MV-4-11 (cell line): ENCODE measurements at regions not wholly inside any gene's neighbourhood (a gene's known extent, or its start where the extent isn't known, plus 50 kb on each side); places are given as distances from the start of the nearest gene placed in this dataset.
A peak's percentile ranks its signal among the peaks of the same experiment; 100 is the strongest.

Experiments
- DNase-seq: peaks from one replicate; lab custom pipeline; 2025; lab: John Stamatoyannopoulos, UW

DNA sequence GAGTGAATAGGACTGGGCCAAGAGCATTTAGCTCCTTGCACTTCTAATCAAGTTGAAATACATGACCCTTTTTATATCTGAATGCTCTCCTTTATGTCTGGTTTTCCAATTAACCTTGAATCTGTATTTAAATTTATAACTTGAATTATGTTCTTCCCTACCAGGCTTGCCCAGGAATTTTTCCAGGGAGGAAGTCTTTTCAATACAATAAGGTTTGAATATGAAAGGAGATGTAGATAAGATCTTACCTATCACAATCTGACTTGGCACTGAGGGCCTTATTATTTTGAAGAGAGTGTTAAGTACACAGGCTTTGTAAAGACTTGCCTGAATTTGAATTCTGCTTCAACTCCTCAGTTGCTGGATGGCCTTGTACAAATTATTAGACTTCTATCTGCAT lies 555.7 kb downstream of the PCDH7 start:
- DNase-seq, result no peak

DNA sequence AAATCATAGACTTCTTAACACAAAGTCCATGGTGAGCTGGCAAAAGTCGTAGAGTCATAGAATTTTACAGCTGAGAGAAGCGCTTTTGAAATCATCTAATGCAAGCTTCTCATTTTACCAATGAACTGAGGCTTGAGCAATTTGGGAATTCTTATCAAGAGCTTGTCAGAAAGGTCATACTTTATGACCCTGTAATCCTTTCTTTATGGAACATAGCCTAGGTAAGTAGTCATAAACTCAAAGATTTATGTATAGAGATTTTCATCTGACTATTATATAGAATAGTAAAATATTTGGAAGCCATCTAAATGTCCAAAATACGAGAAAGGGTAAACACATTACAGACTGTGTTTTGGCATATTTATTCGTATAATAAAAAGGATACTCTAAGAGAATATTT lies 563.5 kb downstream of the PCDH7 start:
- no peak for DNase-seq

DNA sequence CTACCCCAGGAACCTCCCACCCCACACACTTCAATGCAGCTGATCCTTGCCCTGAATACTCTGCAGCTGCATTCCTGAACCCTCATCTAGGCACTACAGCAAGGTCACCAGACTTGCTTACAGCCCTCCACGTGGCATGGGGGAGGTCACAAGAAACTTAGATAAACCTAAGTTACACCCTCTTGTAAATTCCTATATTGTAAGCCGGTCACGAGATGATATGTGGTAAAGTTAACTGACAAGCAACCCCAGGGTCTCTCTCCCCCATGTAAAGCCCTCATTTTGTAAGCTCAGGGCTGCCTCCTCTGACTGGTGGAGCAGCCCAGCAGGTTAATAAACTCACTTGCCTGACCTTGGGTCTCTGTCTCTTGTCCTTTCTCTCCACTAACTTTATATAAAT lies 570.7 kb downstream of the PCDH7 start:
- no peak for DNase-seq

DNA sequence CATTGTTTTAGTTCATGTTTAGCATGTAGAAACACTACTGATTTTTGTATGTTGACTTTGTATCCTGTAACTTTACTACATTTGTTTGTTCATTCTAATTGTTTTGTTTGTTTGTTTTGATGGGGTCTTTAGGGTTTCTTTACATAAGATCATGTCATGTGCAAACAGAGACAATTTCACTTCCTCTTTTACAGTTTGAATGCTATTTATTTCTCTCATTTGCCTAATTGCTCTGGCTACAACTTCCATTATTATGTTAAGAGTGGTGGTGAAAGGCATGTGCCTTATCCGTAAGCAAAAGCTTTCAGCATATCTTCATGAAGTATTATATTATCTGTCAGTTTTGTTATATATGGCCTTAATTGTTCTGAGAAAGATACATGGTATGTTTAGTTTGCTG lies 571.1 kb downstream of the PCDH7 start:
- DNase-seq, result peak; percentile 73

DNA sequence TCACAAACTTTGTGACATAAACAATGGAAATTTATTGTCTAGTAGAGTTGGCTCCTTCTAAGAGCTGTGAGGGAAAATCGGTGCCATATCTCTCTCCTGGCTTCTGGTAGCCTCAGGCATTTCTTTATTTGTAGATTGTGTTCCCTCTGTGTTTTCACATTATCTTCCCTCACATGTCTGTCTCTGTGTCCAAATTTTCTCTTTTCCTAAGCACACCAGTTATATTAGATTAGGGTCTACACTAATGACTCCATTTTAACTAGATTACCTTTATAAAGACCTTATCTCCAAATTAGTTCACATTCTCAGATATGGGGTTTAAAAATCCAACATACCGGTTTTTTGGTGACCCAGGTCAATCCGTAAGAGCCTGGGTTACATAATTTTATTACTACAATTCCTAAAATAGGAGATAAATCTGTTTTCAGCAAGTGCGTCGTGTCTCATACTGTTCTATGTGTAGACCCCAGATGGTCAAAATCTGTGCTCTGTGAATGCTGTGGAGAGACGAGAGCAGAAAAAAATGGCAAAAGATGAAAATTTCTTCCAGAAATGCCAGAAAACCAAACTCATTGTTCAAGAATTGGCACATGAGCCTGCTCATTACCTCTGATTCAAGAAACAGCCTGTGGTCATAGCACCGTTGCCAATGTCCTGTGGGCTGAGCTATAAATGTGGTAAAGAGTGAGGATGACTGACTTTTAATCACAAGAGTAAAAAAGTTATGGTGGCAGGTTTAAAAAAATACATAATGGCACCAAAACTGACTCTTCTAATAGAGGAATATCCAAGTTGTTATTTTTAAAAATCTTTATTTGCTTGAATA lies 574.7 kb downstream of the PCDH7 start:
- no peak for DNase-seq

DNA sequence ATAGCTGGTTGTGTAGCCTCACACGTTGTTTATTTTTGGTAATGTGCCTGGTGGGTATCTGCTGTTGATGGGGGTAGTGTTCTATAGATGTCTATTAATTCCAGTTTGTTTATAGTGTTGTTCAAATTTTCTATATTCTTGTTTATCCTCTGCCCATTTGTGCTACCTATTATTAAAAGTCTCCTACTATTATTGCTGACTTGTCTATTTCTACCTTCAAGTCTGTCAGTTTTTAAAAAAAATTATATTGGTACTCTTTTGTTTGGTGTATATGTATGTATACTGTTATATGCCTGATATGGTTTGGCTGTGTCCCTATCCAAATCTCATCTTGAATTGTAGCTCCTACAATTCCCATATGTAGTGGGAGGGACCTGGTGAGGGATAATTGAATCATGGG lies 578.6 kb downstream of the PCDH7 start:
- no peak for DNase-seq

DNA sequence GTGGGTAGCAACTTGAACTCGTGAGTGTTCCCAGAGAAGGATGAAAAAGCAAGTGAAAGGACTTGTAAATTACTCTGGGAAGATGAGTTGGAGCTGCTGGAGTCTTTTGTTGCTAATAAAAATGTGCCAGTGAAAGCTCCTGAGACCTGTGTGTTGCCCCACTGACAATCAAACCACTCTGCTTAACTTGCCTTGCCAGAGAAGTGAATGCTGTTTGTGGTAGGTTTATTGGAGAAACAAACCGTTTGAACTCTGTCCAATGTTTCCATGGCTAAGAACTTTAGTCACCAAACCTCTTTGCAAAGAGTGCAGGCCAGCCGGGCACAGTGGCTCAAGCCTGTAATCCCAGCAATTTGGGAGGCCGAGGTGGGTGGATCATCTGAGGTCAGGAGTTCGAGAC lies 586.9 kb downstream of the PCDH7 start:
- DNase-seq, result no peak

DNA sequence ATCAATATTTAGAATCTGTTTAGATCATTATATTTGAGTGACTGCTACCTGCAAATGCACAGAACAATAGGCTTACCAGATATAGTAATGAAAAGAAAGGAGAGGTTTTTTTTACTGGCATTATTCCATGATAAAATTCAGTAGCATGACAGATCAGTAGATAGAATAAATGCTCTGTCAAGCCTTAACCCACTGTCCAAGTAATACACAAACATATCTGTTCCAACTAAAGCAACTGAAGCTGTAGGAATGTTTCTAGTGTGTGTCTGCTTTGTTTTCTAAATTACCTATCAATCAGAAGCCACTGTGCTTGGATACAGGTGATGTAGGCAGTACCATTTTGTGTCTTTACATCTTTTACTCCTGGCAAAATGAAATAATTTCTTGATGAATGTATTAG lies 604.6 kb downstream of the PCDH7 start:
- DNase-seq, result no peak

DNA sequence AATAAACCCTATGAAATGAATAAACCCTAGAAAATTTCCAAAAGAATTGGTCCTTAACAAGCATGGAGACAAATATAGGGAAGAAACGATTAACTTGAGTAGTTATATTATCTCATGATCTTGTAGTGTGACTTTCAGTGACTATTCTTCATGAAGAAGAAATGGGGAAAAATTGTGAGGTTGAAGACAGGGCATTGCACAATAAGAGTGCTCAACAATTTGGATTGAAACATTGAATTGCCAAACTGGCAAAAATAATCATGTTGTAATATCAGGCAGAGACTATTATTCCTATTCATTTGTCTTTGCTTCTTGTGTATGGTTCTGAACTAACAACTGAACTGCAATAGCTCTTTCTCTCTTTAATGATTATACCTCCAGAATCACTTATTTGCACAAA lies 605.1 kb downstream of the PCDH7 start:
- DNase-seq, result no peak

DNA sequence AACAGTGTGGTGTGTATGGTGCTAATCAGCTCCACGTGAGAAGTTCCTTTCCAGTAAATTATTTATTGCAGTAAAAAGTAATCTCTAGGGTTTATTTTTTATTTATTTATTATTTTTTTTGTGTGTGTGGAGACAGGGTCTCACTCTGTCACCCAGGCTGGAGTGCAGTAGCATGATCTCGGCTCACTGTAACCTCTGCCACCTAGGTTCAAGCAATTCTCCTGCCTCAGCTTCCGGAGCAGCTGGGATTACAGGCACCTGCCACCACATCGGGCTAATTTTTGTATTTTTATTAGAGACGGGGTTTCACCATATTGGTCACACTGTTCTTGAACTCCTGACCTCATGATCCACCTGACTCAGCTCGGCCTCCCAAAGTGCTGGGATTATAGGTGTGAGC lies 606.9 kb downstream of the PCDH7 start:
- DNase-seq, result no peak

DNA sequence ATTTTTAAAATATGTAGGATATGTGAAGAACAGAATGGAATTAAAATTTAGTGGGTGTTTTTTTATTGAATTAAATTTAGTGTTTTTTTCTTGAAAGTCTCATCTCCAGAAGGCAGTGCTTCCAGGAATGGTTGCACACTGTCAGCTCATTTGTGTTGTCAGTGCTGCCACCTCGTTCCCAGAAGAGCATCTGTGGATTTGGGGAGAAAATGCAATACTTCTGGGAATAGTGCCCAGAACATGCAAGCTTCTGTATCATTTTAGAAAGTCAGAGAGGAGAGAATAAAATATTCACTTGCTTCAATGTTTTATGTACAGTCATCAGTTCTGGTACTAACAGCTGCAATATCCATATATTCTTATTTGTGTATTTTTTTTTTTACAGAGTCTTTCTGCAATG lies 608.8 kb downstream of the PCDH7 start:
- no peak for DNase-seq

DNA sequence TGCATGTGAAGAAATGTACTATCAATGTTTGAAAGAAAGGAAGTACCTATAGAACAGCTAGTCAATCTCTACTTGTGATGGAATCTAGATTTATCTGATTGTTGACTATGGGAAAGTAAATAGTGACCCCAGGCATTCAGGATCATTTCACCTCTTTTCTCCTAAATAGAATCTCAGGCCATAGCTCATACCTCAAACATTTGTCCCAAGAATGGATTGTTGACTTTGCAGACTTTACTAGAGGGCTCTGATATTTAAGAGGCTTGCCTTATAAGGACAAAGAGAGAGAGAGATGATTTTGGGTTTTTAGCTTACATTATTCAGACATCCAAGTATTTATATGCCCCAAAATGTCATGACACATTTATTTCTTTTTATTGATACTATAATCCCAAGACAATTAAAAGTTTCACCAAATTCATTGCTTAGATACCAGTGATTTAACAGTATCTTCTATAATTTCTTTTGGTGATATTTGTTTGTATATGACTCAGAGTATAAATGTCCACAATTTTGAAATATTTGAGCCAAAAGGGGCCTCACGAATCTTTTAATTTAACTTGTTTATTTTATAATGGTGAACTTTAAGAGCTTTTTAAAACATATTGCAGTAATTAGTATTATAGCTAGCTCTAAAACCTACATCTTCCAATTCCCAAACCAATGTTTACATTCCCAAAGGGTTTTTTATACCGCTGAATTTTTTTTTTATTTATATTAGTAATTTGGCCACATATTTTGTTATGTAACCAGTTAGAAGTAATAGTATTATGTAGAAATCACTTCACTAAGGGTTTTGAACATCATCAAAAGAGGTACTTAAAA lies 614.1 kb downstream of the PCDH7 start:
- no peak for DNase-seq

DNA sequence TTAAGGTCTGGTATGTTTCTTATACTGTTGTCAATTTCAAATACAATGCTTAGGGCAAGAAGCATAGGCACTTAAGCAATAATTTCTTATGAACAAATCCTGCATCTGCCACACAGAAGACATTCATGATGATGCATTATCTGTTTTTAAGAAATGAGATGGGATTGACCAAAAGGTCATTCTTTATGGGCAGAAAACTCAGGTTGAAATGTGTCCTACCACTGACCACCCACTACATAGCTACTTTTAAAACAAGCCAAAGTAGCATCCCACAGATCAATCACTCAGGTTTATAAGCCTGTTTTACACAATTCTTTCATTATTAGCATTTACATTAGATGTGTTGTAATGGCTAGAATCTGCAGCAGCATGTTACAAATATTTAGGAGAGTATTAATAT lies 617.8 kb downstream of the PCDH7 start:
- DNase-seq, result no peak

DNA sequence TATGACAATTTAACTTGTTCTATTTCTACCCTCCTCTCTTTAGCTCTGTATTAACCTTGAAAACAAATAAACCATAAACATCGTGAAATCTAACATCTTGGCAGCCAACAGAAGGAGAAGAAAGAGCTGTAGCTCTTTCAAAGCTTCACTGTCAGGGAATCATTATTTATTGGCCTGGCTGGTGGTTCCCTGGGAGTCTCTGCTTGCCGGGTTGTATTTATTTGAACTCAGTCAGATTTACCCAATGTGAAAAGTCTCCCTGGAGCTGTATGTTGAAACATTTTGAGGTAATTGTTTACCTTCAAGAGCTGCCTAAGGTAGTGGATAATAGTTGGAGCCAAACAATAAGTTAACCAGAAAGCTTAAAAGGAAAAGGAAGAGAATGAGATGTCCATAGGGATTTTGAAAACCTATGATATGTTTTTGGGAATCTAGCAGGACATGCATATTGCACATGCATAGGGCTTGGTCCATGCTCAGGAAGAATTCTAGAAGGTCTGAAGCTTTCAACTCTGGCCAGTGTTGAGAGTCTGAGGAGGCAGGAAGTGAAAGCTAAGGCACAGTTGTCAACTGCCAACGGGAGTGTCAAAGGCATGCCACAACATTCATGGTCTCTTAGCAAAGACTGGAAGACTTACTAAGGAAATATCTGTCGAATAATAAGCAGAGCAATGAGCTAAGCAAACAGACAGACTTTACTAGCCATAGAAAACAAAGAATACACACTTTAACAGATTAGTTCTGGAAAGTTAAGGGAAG lies 621.6 kb downstream of the PCDH7 start:
- peak; percentile 43 for DNase-seq

DNA sequence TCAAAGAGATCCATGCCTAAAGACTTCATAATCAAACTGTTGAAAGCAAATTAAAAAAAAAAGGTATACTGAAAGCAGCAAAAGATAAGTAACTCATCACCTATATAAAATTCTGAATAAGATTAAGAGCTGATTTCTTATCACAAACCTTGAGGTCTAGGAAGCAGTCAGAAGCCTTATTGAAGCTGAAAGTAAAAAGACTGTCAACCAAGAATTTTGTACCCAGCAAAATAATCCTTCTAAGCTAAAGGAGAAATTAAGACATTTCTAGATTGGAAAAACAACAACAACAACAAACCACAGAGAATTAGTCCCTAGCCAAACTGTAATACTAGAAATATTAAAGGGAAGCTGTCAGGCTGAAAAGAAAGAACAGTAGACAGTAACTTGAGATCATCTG lies 622.9 kb downstream of the PCDH7 start:
- no peak for DNase-seq

DNA sequence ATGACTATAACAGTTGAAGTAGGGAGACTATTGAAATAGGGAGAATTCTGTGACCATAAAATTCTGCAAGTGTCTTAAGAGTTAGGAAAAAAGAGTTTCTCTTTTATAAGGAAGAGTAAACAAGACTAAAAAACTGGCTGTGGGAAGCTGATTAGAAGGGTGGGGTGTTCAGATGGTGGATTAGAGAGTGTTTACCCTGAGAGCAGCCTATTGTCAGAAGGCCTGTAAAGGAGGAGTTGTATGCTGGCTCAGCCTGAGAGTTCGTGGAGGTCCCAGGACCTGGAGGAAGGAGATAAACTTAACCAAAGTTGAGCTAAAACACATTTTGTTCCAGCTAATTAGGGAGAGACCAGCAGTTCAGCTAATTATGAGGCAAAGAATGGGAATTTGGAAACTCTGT lies 629.7 kb downstream of the PCDH7 start:
- DNase-seq, result no peak

DNA sequence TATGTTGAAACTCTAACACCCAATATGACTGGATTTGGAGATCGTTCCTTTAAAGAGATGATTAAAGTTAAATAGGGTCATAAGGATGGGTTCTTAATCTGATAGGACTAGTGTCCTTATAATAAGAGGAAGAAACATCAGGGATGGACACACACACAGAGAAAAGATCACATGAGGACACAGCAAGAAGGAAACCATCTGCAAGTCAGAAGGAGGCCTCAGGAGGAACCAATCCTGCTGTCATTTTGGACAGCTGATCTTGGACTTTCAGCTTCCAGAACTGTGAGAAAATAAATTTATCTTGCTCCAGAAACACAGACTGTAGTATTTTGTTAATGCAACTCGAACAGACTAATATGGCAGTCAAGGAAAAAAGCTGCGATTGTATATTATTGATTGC lies 631.5 kb downstream of the PCDH7 start:
- no peak for DNase-seq

DNA sequence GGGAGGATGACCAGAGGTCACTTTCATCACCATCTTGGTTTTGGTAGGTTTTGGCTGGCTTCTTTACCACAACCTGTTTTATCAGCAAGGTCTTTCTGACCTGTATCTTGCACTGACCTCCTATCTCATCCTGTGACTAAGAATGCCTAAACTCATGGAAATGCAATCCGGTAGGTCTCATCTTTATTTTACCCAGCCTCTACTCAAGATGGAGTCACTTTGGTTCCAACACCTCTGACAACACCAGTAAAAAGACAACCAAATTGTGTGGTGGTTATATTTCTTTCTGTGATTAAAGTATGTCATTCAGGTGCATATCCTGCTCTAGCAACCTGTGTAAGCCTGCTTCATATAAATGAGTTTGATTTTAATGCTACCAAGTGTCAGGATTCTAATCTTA lies 636.7 kb downstream of the PCDH7 start:
- DNase-seq, result no peak

DNA sequence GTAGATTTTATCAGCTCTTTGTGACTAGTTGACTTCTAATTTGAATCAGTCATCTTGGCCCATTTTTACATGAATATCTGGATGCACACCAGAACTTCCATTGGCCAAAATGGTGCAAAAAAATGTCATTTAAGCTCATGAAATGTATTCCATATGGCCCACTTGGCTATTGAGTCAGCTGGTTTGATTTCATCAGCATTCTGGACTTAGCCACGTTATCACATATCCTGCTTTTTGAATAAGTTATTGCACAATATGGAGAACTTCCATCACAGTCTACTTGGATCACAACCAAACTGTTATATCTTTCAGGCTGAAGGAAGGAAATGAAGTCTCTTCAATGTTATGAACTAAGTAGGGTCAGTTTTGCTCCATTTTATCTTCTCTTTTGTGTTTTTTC lies 640.6 kb downstream of the PCDH7 start:
- peak; percentile 55 for DNase-seq

DNA sequence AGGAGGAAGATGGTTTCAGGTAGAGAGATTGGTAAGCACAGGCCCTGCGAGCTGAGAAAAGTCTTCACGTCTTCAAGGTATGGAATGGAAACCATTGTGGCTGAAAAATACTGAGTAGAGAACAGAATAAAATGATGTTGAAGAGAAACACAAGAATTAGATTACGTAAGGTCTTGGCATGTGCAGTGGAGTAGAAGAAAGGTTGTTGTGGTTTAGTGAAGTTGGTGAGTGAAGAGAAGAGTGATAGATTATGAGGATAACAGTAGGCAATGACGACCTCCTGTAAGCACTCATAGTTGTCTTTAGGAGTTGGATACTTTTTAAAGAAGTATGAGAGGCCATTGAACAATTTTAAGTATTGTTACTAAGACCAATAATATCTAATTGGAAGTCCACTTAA lies 642.6 kb downstream of the PCDH7 start:
- DNase-seq, result peak; percentile 12

DNA sequence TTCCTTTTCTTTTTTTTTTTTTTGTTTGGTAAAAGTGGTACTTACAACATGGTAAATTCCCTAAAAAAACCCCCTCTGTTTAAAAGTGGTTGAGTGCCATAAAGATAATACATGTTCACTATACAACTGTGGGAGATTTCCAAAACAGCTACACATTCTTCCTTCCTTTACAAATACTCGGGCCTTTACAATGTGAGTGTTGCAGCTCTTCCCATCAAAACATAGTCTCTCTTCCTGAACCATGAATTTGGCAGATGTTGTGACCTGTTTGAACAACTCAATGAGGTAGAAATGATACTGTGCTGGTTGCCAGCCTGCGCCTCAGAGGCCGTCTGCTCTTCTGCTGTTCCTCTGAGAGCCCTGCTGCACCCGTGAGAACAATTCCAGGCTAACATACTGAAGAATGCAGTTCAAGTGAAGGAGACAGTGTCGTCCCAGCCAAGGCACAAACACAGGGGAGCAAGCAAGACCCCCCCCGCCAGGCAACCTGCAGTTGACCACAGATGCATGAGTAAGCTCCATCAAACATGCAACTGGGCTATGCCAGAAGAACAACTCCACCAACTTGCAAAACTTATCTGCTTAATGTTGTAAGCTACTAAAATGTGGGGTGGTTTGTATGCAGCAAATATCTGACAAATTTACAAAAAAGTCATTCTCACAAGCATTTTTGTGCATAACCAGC lies 645.0 kb downstream of the PCDH7 start:
- DNase-seq, result no peak

DNA sequence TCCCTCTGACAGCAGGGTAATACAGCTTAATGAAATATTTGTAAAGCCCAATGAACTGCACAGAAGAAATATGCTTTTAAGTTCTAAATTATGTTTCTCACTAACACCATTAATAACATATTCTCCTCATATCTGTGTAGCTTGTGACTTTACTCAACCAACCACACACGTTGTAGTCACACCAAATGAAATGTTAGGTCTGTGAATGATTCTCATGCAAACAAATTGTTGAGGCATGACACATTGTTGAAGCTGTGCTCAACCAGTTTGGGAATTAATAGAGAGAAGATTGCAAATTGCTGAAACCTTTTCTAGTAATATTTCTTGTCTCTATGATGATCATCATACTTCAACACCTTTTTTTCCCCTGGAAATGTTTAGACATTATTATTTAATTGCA lies 645.9 kb downstream of the PCDH7 start:
- no peak for DNase-seq
